WTC11 (cell line): ENCODE measurements at regions not wholly inside any gene's neighbourhood (a gene's known extent, or its start where the extent isn't known, plus 50 kb on each side); places are given as distances from the start of the nearest gene placed in this dataset.

Experiments used
- ATAC-seq: fragments of 200-7000 bp; cut with Tn5 transposase; 2 replicates; pipeline ENCODE4 v1.10.0; 2021; ENCODE audit warnings: mild to moderate bottlenecking, moderate library complexity
- CTCF ChIA-PET: fragments of 300-600 bp; sonication (Branson Sonifier 250); formaldehyde crosslinking; loops from one replicate; lab custom pipeline; 2021; ENCODE audit warnings: antibody characterized with exemption; lab: Charles Lee
- POLR2A ChIA-PET: fragments of 350-600 bp; sonication (Branson Sonifier 250); formaldehyde crosslinking; loops from one replicate; lab custom pipeline; 2021; ENCODE audit warnings: antibody characterized with exemption; lab: Charles Lee
- DNase-seq: peaks from one replicate; pipeline ENCODE4 v3.0.0; 2021; ENCODE audit warnings: low spot score
- H3K27ac Mint-ChIP-seq: 2 replicates; pipeline ENCODE4 v1.8.0; 2021; ENCODE audit warnings: mixed read lengths
- H3K27me3 Mint-ChIP-seq: 2 replicates; pipeline ENCODE4 v1.8.0; 2021; ENCODE audit warnings: low read depth, mild to moderate bottlenecking, moderate library complexity, mixed read lengths
- H3K36me3 Mint-ChIP-seq: 2 replicates; pipeline ENCODE4 v1.8.0; 2021; ENCODE audit warnings: mixed read lengths
- H3K4me1 Mint-ChIP-seq: 2 replicates; pipeline ENCODE4 v1.8.0; 2022; ENCODE audit warnings: mixed read lengths
- H3K4me3 Mint-ChIP-seq: 2 replicates; pipeline ENCODE4 v1.8.0; 2021; ENCODE audit warnings: mild to moderate bottlenecking, moderate library complexity, mixed read lengths
- H3K9me3 Mint-ChIP-seq: 2 replicates; pipeline ENCODE4 v1.8.0; 2021; ENCODE audit warnings: mixed read lengths
- GABPB1 ChIP-seq: sonication (generic); formaldehyde crosslinking; IDR thresholded peaks from 2 replicates; pipeline ENCODE4 v1.8.1; 2023; ENCODE audit warnings: mild to moderate bottlenecking, missing genetic modification reagents
- HMGA2 ChIP-seq: fragments of 250-450 bp; sonication (Bioruptor Pico); IDR thresholded peaks from 2 replicates; pipeline ENCODE4 v1.4.0; 2021; ENCODE audit warnings: mild to moderate bottlenecking, moderate library complexity
- JUN ChIP-seq: sonication (generic); formaldehyde crosslinking; IDR thresholded peaks from 2 replicates; pipeline ENCODE4 v1.8.0; 2023; ENCODE audit warnings: mild to moderate bottlenecking, missing genetic modification reagents
- MYBL2 ChIP-seq: sonication (generic); formaldehyde crosslinking; IDR thresholded peaks from 2 replicates; pipeline ENCODE4 v1.8.1; 2023; ENCODE audit warnings: mild to moderate bottlenecking, moderate library complexity, missing genetic modification reagents
- NFYB ChIP-seq: sonication (generic); formaldehyde crosslinking; conservative IDR thresholded peaks from 2 replicates; pipeline ENCODE4 v1.8.0; 2022; ENCODE audit warnings: low read depth, missing genetic modification reagents
- OVOL2 ChIP-seq: fragments of 250-450 bp; sonication (Bioruptor Pico); IDR thresholded peaks from 2 replicates; pipeline ENCODE4 v1.9.0; 2021; ENCODE audit warnings: mild to moderate bottlenecking, borderline replicate concordance
- PRDM15 ChIP-seq: sonication (generic); formaldehyde crosslinking; IDR thresholded peaks from 2 replicates; pipeline ENCODE4 v1.8.0; 2022; ENCODE audit warnings: missing genetic modification reagents
- RORB ChIP-seq: fragments of 250-450 bp; sonication (Bioruptor Pico); IDR thresholded peaks from 2 replicates; pipeline ENCODE4 v1.9.0; 2021; ENCODE audit warnings: mild to moderate bottlenecking
- SMAD3 ChIP-seq: sonication (generic); formaldehyde crosslinking; IDR thresholded peaks from 2 replicates; pipeline ENCODE4 v1.8.0; 2022; ENCODE audit warnings: missing genetic modification reagents, mild to moderate bottlenecking, borderline replicate concordance
- SOX15 ChIP-seq: fragments of 250-450 bp; sonication (Bioruptor Pico); IDR thresholded peaks from 2 replicates; pipeline ENCODE4 v1.9.0; 2021; ENCODE audit warnings: mild to moderate bottlenecking
- STAT6 ChIP-seq: sonication (generic); formaldehyde crosslinking; conservative IDR thresholded peaks from 2 replicates; pipeline ENCODE4 v1.8.1; 2023; ENCODE audit warnings: mild to moderate bottlenecking, low read depth, missing genetic modification reagents, moderate library complexity
- TEAD1 ChIP-seq: sonication (generic); formaldehyde crosslinking; IDR thresholded peaks from 2 replicates; pipeline ENCODE4 v1.8.0; 2022; ENCODE audit warnings: mild to moderate bottlenecking, missing genetic modification reagents
- ZNF219 ChIP-seq: sonication (generic); formaldehyde crosslinking; IDR thresholded peaks from 2 replicates; pipeline ENCODE4 v1.8.0; 2023; ENCODE audit warnings: missing genetic modification reagents, mild to moderate bottlenecking, borderline replicate concordance
- ZNF317 ChIP-seq: sonication (generic); formaldehyde crosslinking; IDR thresholded peaks from 2 replicates; pipeline ENCODE4 v1.8.1; 2023; ENCODE audit warnings: low read depth, mild to moderate bottlenecking, moderate library complexity, missing genetic modification reagents, borderline replicate concordance
- TF ChIP-seq, protein P1 (sequence below): sonication (generic); formaldehyde crosslinking; IDR thresholded peaks from 2 replicates; pipeline ENCODE4 v1.8.1; 2023; ENCODE audit warnings: mild to moderate bottlenecking, missing genetic modification reagents, moderate library complexity
- TF ChIP-seq, protein P2 (sequence below): sonication (generic); formaldehyde crosslinking; IDR thresholded peaks from 2 replicates; pipeline ENCODE4 v1.8.0; 2022; ENCODE audit warnings: mild to moderate bottlenecking, missing genetic modification reagents
- TF ChIP-seq, protein P3 (sequence below): fragments of 250-450 bp; sonication (Bioruptor Pico); IDR thresholded peaks from 2 replicates; pipeline ENCODE4 v1.9.0; 2021; ENCODE audit warnings: mild to moderate bottlenecking
- TF ChIP-seq, protein P4 (sequence below): sonication (generic); formaldehyde crosslinking; IDR thresholded peaks from 2 replicates; pipeline ENCODE4 v1.8.0; 2022; ENCODE audit warnings: mild to moderate bottlenecking, missing genetic modification reagents

- DNase-seq, result no peak
- Mint-ChIP-seq H3K27ac (no peak overlapping the region), H3K27me3 (no peaks in the 10 kb centered on the region), H3K36me3 (no peaks in the 10 kb centered on the region), H3K4me1 (no peaks in the 10 kb centered on the region), H3K4me3 (no peak overlapping the region), H3K9me3 (no peaks in the 10 kb centered on the region)
- ATAC-seq, result no peak
- CTCF ChIA-PET, result no interaction called here
- TF ChIP-seq, protein P1, sequence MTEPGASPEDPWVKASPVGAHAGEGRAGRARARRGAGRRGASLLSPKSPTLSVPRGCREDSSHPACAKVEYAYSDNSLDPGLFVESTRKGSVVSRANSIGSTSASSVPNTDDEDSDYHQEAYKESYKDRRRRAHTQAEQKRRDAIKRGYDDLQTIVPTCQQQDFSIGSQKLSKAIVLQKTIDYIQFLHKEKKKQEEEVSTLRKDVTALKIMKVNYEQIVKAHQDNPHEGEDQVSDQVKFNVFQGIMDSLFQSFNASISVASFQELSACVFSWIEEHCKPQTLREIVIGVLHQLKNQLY (CRISPR knock-in tag), result no peak
- TF ChIP-seq STAT6, result no peak
- no peak for TF ChIP-seq MYBL2 (CRISPR knock-in tag)
- TF ChIP-seq, protein P2, sequence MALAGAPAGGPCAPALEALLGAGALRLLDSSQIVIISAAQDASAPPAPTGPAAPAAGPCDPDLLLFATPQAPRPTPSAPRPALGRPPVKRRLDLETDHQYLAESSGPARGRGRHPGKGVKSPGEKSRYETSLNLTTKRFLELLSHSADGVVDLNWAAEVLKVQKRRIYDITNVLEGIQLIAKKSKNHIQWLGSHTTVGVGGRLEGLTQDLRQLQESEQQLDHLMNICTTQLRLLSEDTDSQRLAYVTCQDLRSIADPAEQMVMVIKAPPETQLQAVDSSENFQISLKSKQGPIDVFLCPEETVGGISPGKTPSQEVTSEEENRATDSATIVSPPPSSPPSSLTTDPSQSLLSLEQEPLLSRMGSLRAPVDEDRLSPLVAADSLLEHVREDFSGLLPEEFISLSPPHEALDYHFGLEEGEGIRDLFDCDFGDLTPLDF (CRISPR knock-in tag), result no peak
- TF ChIP-seq TEAD1 (CRISPR knock-in tag), result no peak
- no peak for TF ChIP-seq OVOL2 (CRISPR knock-in tag)
- no peak for TF ChIP-seq ZNF219 (CRISPR knock-in tag)
- TF ChIP-seq SOX15, result no peak
- TF ChIP-seq, all 79 proteins: peak for 0
- POLR2A ChIA-PET, result no interaction called here
Observed at GRCh38 chr10:128784444-128784843, 658.2 kb upstream of the MKI67 start.

DNA sequence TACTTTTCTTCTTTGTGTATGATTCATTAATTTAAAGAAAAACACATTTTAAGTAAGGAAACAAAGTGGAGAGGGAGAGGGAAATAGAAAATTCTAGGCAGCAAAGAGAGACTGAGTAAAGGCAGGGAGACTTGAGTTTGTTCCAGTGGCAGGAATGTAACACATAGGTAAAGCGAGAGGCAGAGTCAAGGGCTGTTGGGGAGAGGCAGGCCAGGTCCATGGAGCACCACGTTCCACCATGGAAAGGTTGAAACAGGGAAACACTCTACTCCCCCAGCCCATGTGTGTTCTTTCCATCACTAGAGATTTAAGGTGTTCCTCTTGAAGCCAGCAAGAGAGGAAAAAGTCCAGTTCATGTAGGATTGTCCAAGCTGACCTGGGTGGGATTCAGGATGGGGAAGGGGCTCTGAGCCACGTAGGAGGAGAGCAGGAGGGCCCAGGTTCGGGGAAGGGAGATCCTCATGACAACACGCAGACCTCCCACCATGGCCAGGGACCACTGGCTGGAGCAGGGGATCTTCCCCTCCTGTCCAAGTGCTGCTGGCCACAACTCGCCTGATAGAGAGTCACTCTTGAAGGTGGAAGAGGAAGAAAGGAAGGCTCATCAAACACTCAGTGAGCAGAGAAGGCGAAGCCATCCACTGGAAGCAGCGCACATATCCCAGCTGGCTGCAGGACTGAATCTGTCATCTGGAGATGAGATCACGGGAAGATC is 666.4 kb upstream of the MKI67 start:
- Mint-ChIP-seq H3K4me3 (no peak overlapping the region), H3K9me3 (no peaks in the 10 kb centered on the region), H3K27me3 (no peaks in the 10 kb centered on the region), H3K27ac (no peak overlapping the region), H3K4me1 (no peaks in the 10 kb centered on the region), H3K36me3 (no peaks in the 10 kb centered on the region)
- no peak for ATAC-seq
- POLR2A ChIA-PET, result no interaction called here
- no peak for TF ChIP-seq RORB (CRISPR knock-in tag)
- no peak for TF ChIP-seq GABPB1 (CRISPR knock-in tag)
- DNase-seq, result no peak
- CTCF ChIA-PET, result no interaction called here

DNA sequence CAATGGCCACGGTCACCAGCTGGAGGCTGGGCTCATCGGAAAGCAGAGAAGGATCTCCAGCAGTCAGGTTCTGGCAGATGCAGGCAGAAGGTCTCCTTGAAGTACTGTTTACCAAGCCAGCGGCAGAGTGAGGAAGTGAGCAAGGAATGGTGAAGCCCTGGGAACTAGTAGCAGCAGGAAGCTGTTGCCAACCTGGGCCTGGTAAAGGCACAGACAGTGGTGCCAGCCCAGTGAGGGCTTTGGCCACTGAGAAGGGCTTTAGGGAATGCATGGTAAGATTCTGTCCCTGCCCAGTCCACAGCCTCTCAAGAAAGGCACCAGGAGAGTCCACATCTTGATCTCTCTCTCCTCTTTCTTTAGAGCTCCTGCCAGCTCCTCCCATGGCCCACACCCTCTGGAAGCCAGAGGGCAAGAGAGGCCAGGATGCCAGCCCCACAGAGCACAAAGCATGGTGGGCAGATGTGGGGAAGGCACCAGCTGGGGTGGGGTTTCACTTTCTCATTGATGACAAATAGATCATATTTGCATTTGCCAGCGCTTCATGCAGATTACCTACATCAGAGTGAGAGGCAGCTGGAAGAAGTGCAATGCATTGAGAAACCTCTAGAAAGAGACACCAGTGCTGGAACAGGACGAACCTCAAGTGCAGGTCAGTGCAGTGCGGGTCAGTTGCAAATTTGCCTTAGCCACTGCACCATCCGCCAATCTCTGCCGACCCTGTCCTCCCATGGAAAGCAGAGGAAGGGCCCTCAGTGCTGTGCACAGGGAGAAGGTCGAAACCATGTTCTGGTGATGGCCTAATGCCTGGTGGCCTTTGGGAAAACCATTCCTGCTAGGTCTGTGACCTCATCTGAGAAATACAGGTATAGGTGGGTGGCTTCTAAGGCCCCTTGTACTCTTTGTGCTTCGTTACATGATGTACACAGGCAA is 667.8 kb upstream of the MKI67 start:
- H3K27me3 Mint-ChIP-seq, result no peaks in the 10 kb centered on the region
- TF ChIP-seq HMGA2 (no peak), JUN (no peak), ZNF317 (CRISPR knock-in tag) (no peak), SMAD3 (CRISPR knock-in tag) (no peak), OVOL2 (CRISPR knock-in tag) (no peak), NFYB (CRISPR knock-in tag) (no peak), PRDM15 (CRISPR knock-in tag) (no peak)
- TF ChIP-seq, protein P3, sequence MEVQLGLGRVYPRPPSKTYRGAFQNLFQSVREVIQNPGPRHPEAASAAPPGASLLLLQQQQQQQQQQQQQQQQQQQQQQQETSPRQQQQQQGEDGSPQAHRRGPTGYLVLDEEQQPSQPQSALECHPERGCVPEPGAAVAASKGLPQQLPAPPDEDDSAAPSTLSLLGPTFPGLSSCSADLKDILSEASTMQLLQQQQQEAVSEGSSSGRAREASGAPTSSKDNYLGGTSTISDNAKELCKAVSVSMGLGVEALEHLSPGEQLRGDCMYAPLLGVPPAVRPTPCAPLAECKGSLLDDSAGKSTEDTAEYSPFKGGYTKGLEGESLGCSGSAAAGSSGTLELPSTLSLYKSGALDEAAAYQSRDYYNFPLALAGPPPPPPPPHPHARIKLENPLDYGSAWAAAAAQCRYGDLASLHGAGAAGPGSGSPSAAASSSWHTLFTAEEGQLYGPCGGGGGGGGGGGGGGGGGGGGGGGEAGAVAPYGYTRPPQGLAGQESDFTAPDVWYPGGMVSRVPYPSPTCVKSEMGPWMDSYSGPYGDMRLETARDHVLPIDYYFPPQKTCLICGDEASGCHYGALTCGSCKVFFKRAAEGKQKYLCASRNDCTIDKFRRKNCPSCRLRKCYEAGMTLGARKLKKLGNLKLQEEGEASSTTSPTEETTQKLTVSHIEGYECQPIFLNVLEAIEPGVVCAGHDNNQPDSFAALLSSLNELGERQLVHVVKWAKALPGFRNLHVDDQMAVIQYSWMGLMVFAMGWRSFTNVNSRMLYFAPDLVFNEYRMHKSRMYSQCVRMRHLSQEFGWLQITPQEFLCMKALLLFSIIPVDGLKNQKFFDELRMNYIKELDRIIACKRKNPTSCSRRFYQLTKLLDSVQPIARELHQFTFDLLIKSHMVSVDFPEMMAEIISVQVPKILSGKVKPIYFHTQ, result no peak
- TF ChIP-seq, protein P4, sequence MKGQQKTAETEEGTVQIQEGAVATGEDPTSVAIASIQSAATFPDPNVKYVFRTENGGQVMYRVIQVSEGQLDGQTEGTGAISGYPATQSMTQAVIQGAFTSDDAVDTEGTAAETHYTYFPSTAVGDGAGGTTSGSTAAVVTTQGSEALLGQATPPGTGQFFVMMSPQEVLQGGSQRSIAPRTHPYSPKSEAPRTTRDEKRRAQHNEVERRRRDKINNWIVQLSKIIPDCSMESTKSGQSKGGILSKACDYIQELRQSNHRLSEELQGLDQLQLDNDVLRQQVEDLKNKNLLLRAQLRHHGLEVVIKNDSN (CRISPR knock-in tag), result no peak

More for the DNA sequence above, 667.8 kb upstream of the MKI67 start:
- Mint-ChIP-seq H3K9me3 (peaks cover 4% of the 10 kb centered on the region), H3K36me3 (no peaks in the 10 kb centered on the region), H3K4me3 (no peak overlapping the region), H3K27ac (no peak overlapping the region; the same call in 1 of the 2 replicates), H3K4me1 (no peaks in the 10 kb centered on the region)
- ChIA-PET CTCF (interaction anchor here (0.7 kb wide), 1 partner anchor 10 kb away, joined by 3 read pairs; no protein-coding TSS in a partner anchor), POLR2A (no interaction called here)
- DNase-seq, result no peak
- no peak for ATAC-seq
